Heart right ventricle (tissue), 16 donors: ENCODE measurements at regions not wholly inside any gene's neighbourhood (a gene's known extent, or its start where the extent isn't known, plus 50 kb on each side); places are given as distances from the start of the nearest gene placed in this dataset.

ENCODE experiments used
- ATAC-seq, 8 donors: fragments of 200-7000 bp; cut with Tn5 transposase; one replicate each; pipeline ENCODE4 v1.9.1; 2020; ENCODE audit warnings: mild to moderate bottlenecking in 8 of 8, moderate library complexity in 8 of 8, moderate number of reproducible peaks in 1 of 8
- DNase-seq, 2 donors: peaks; one replicate each; pipeline ENCODE4 v3.0.0-alpha.2; 2020
- H3K27ac ChIP-seq, 10 donors: fragments of 200-600 bp; sonication (generic) in 2 of 10; one replicate each; pipeline versions ENCODE4 v1.5.0 to v1.8.0; 2020 to 2022; ENCODE audit warnings: mild to moderate bottlenecking in 3 of 10
- H3K27me3 ChIP-seq, 7 donors: fragments of 200-600 bp; one replicate each; pipeline ENCODE4 v1.8.0; 2021 to 2022; ENCODE audit warnings: mild to moderate bottlenecking in 2 of 7
- H3K36me3 ChIP-seq, 9 donors: fragments of 200-600 bp; sonication (generic) in 1 of 9; one replicate each; pipeline versions ENCODE4 v1.5.0 to v1.8.0; 2020 to 2022; ENCODE audit warnings: mild to moderate bottlenecking in 2 of 9
- H3K4me1 ChIP-seq, 9 donors: fragments of 200-600 bp; sonication (generic) in 1 of 9; one replicate each; pipeline versions ENCODE4 v1.5.0 to v1.8.0; 2020 to 2022; ENCODE audit warnings: mild to moderate bottlenecking in 4 of 9
- H3K4me3 ChIP-seq, 10 donors: fragments of 200-600 bp; sonication (generic) in 2 of 10; one replicate each; pipeline versions ENCODE4 v1.5.0 to v1.8.0; 2020 to 2022; ENCODE audit warnings: mild to moderate bottlenecking in 7 of 10, moderate library complexity in 2 of 10
- H3K9me3 ChIP-seq, 11 donors: fragments of 200-600 bp in 10 of 11; sonication (generic) in 2 of 11; one replicate each; pipeline versions ENCODE4 v1.5.0 to v1.8.0; 2013 to 2022; ENCODE audit warnings: mild to moderate bottlenecking in 2 of 11, control low read depth in 1 of 11, moderate library complexity in 1 of 11
- CTCF ChIP-seq, 9 donors: fragments of 200-600 bp; sonication (generic) in 2 of 9; IDR thresholded peaks; one replicate each; pipeline versions ENCODE4 v1.5.0 to v1.8.0; 2021 to 2022; ENCODE audit warnings: antibody characterized with exemption in 9 of 9, mild to moderate bottlenecking in 5 of 9, moderate library complexity in 1 of 9
- WGBS, 2 donors: extraction: QIAGEN DNeasy Blood & Tissue Kit; methylation state at CpG; one replicate each; pipeline ENCODE4 v1.1.7; 2013; ENCODE audit warnings: inconsistent platforms in 1 of 2; 5-methylcytosine and 5-hydroxymethylcytosine counted together
- intact Hi-C, 10 donors: fragments of 100-400 bp; cut with DNase I; formaldehyde crosslinking; loops; one replicate each; pipeline versions ENCODE4 v1.11.1 to v1.14.2; 2022
- donor health status: Arrhythmogenic right ventricular cardiomyopathy.
- donor health status: ischemic (EF 13 %, LVEDD 7.1; RV severe dilation, severe dysfunction).
- donor health status: healthy with polysubstance abuse.
- donor health status: DM: no; HTN: yes; CAD: no.
- donor health status: DM: no; HTN: no; CAD: no.
- donor health status: ischemic (EF 25% LVEDD 6.9; RV normal size, moderate dysfunction).
- donor health status: ischemic (EF 25% LVEDD 5.7; RV mildly dilated, moderate dysfunction).
- donor health status: healthy.
- donor health status: DM: yes; HTN: yes; CAD: no.
- donor health status: Ischemic cardiomyopathy.
- donor health status: ischemic (EF 35%, LVEDD 5.7; RV mildly dilated, moderate dysfunction).
- donor health status: nonischemic (EF 11% LVEDD 7.7; RV severe dilation, severe dysfunction).
- donor health status: DM: yes; HTN: yes; CAD: no.
- donor health status: PGD.
- donor health status: ischemic (EF 29% LVEDD 5.4; RV normal size, mild dysfunction).
- donor health status: nonischemic (EF 23%, LVEDD 6.1; RV moderate dilation, normal function).

GRCh38 chr4:175447016-175447415 lies 365.0 kb downstream of the GPM6A start:
- DNase-seq (no peak), ATAC-seq (no peak)
- WGBS, 2 donors: 43 to 62% methylated on average over 1 of the region's 1 CpG
- H3K4me1 ChIP-seq: no peaks in the 10 kb centered on the region
- no peak overlapping the region for H3K4me3 ChIP-seq
- H3K27ac ChIP-seq: no peak overlapping the region
- intact Hi-C loops: no loop called here
- no peak for TF ChIP-seq CTCF (IDR thresholded peaks at IDR 0.05)
- no peaks in the 10 kb centered on the region for H3K27me3 ChIP-seq
- no peaks in the 10 kb centered on the region for H3K9me3 ChIP-seq
- H3K36me3 ChIP-seq: no peaks in the 10 kb centered on the region

GRCh38 chr4:175450446-175450845 lies 361.6 kb downstream of the GPM6A start:
- no peak for TF ChIP-seq CTCF (IDR thresholded peaks at IDR 0.05)
- H3K9me3 ChIP-seq: peaks cover 0 to 17% (median 2%) of the 10 kb centered on the region in 11 donors
- ATAC-seq (no peak), DNase-seq (no peak)
- intact Hi-C loops: no loop called here
- H3K27ac ChIP-seq: no peak overlapping the region
- no peaks in the 10 kb centered on the region for H3K27me3 ChIP-seq
- H3K4me3 ChIP-seq: no peak overlapping the region
- no peaks in the 10 kb centered on the region for H3K36me3 ChIP-seq
- H3K4me1 ChIP-seq: no peaks in the 10 kb centered on the region

- intact Hi-C loops: no loop called here
- Histone ChIP-seq H3K4me1 (no peaks in the 10 kb centered on the region), H3K27me3 (no peaks in the 10 kb centered on the region), H3K36me3 (no peaks in the 10 kb centered on the region), H3K9me3 (peaks cover 0 to 25% (median 2%) of the 10 kb centered on the region in 11 donors), H3K27ac (no peak overlapping the region), H3K4me3 (no peak overlapping the region)
- WGBS, 2 donors: 70 to 78% methylated on average over 8 of the region's 8 CpGs
- DNase-seq (no peak), ATAC-seq (no peak)
- TF ChIP-seq CTCF (IDR thresholded peaks at IDR 0.05): no peak
Measured at GRCh38 chr4:175451238-175451965, 360.7 kb downstream of the GPM6A start.

- no peaks in the 10 kb centered on the region for H3K27me3 ChIP-seq
- 58 to 60% methylated on average over 2 of the region's 2 CpGs for WGBS, 2 donors
- no peaks in the 10 kb centered on the region for H3K4me1 ChIP-seq
- no peaks in the 10 kb centered on the region for H3K36me3 ChIP-seq
- TF ChIP-seq CTCF (IDR thresholded peaks at IDR 0.05): no peak
- no peak overlapping the region for H3K27ac ChIP-seq
- ATAC-seq: no peak
- no peak overlapping the region for H3K4me3 ChIP-seq
- no peak for DNase-seq
- H3K9me3 ChIP-seq: peaks cover 0 to 25% (median 2%) of the 10 kb centered on the region in 11 donors
- intact Hi-C loops: no loop called here
Measured at GRCh38 chr4:175453456-175453855, 358.6 kb downstream of the GPM6A start.
